Panc1 (cell line): ENCODE measurements at regions not wholly inside any gene's neighbourhood (a gene's known extent, or its start where the extent isn't known, plus 50 kb on each side); places are given as distances from the start of the nearest gene placed in this dataset.

Experiments
- ATAC-seq: fragments of 200-7000 bp; cut with Tn5 transposase; 2 replicates; pipeline ENCODE4 v1.9.1; 2020; ENCODE audit warnings: mild to moderate bottlenecking, moderate library complexity
- BruUV-seq: library from RNA; stranded (reverse); fragments of 400-500 nt; replicated peaks from 2 replicates; lab custom pipeline; 2021; lab: Mats Ljungman, UMichigan
- CTCF ChIA-PET: fragments of 300-600 bp; sonication (Branson Sonifier 250); formaldehyde crosslinking; loops from one replicate; lab custom pipeline; 2022; ENCODE audit warnings: antibody characterized with exemption; lab: Charles Lee
- POLR2A ChIA-PET: fragments of 300-600 bp; sonication (Branson Sonifier 250); formaldehyde crosslinking; loops from one replicate; lab custom pipeline; 2022; ENCODE audit warnings: antibody characterized with exemption; lab: Charles Lee
- DNase-seq: peaks from one replicate; pipeline ENCODE4 v3.0.0-alpha.2; 2010; ENCODE audit warnings: low read depth, low spot score
- H3K27ac ChIP-seq: 2 replicates; pipeline ENCODE4 v1.5.1; 2011; ENCODE audit warnings: mild to moderate bottlenecking, low read length, inconsistent platforms
- H3K27me3 ChIP-seq: fragments of 200-500 bp; sonication (Bioruptor generic); 2 replicates; pipeline ENCODE4 v1.6.0; 2014; ENCODE audit warnings: low read length, inconsistent platforms; ENCODE audit not compliant: control insufficient read depth, insufficient read depth
- H3K36me3 ChIP-seq: fragments of 200-500 bp; sonication (Bioruptor generic); 2 replicates; pipeline ENCODE4 v1.5.1; 2014; ENCODE audit warnings: inconsistent platforms, mild to moderate bottlenecking, low read length, moderate library complexity; ENCODE audit not compliant: control insufficient read depth, insufficient read depth
- H3K4me1 ChIP-seq: 2 replicates; pipeline ENCODE4 v1.5.1; 2011; ENCODE audit warnings: inconsistent platforms, mild to moderate bottlenecking, low read length, moderate library complexity; ENCODE audit not compliant: control insufficient read depth, insufficient read depth
- H3K4me3 ChIP-seq, 2 experiments: 2 replicates each; pipeline ENCODE4 v1.5.1; 2011 to 2012; ENCODE audit warnings: low read depth in 2 of 2, low read length in 2 of 2, mild to moderate bottlenecking in 2 of 2, inconsistent platforms in 1 of 2, moderate library complexity in 1 of 2
- H3K9me3 ChIP-seq: fragments of 200-500 bp; sonication (Bioruptor generic); 2 replicates; pipeline ENCODE4 v1.5.1; 2014; ENCODE audit warnings: low read depth, mild to moderate bottlenecking, inconsistent platforms, low read length, moderate library complexity; ENCODE audit not compliant: control insufficient read depth, insufficient read depth
- CTCF ChIP-seq: fragments of 450-650 bp; IDR thresholded peaks from 2 replicates; pipeline ENCODE4 v1.5.1; 2017; ENCODE audit warnings: mild to moderate bottlenecking
- POLR2AphosphoS5 ChIP-seq: IDR thresholded peaks from 2 replicates; pipeline ENCODE4 v1.6.1; 2012; ENCODE audit warnings: mild to moderate bottlenecking, low read depth, low read length, moderate library complexity
- REST ChIP-seq, 2 experiments: IDR thresholded peaks; 2 replicates each; pipeline ENCODE4 v1.6.1; 2011 to 2012; ENCODE audit warnings: low read depth in 2 of 2, control low read depth in 1 of 2, low read length in 1 of 2, mild to moderate bottlenecking in 1 of 2, moderate library complexity in 1 of 2; ENCODE audit not compliant: insufficient read depth in 1 of 2
- SIN3A ChIP-seq: IDR thresholded peaks from 2 replicates; pipeline ENCODE4 v1.6.1; 2012; ENCODE audit warnings: low read depth, mild to moderate bottlenecking, low read length, moderate library complexity, borderline replicate concordance; ENCODE audit not compliant: insufficient read depth
- TCF7L2 ChIP-seq: IDR thresholded peaks from 2 replicates; pipeline ENCODE4 v1.6.1; 2011; ENCODE audit warnings: mild to moderate bottlenecking, low read depth, low read length, inconsistent platforms
- in situ Hi-C: cut with HindIII; loops from 2 replicates; pipeline ENCODE4 v1.10.0; 2016; ENCODE audit warnings: low sequenced_read_pairs, low pct_unique_long_range_greater_than_20kb
- intact Hi-C: fragments of 100-400 bp; cut with micrococcal nuclease; formaldehyde crosslinking; loops from one replicate; pipeline ENCODE4 v1.10.0; 2022; ENCODE audit not compliant: unreplicated experiment

GRCh38 chr5:75907651-75908050 lies 175.5 kb upstream of the SV2C start:
- in situ Hi-C loops, result no loop called here
- intact Hi-C loops, result no loop called here
- Histone ChIP-seq H3K4me1 (no peaks in the 10 kb centered on the region), H3K27me3 (peaks cover 8% of the 10 kb centered on the region), H3K27ac (no peak overlapping the region), H3K36me3 (no peaks in the 10 kb centered on the region), H3K4me3 (no peak overlapping the region), H3K9me3 (no peaks in the 10 kb centered on the region)
- DNase-seq (no peak), ATAC-seq (no peak)
- CTCF ChIA-PET, result no interaction called here
- POLR2A ChIA-PET, result no interaction called here
- TF ChIP-seq SIN3A (no peak), REST (IDR thresholded peaks at IDR 0.05; ENCODE audit: insufficient read depth in 1 of 2, low read depth in 2 of 2, low read length in 1 of 2) (no peak), POLR2AphosphoS5 (no peak), CTCF (no peak)
- BruUV-seq, result no TSS peak

- intact Hi-C loops (no loop called here), in situ Hi-C loops (no loop called here)
- no TSS peak for BruUV-seq
- no peak for ATAC-seq
- ChIA-PET POLR2A (no interaction called here), CTCF (no interaction called here)
- H3K36me3 ChIP-seq, result no peaks in the 10 kb centered on the region
- no peak overlapping the region for H3K4me3 ChIP-seq
- H3K4me1 ChIP-seq, result no peaks in the 10 kb centered on the region
- DNase-seq, result no peak
- no peak for TF ChIP-seq CTCF
- TF ChIP-seq TCF7L2, result no peak
- no peak for TF ChIP-seq REST (IDR thresholded peaks at IDR 0.05; ENCODE audit: insufficient read depth in 1 of 2, low read depth in 2 of 2, low read length in 1 of 2)
- TF ChIP-seq SIN3A, result no peak
- no peak for TF ChIP-seq POLR2AphosphoS5
- H3K27ac ChIP-seq, result no peak overlapping the region
- no peaks in the 10 kb centered on the region for H3K9me3 ChIP-seq
- H3K27me3 ChIP-seq, result peaks cover 3% of the 10 kb centered on the region; the same call in 1 of the 2 replicates
These were observed 177.2 kb upstream of the POC5 start for GRCh38 chr5:75894482-75894881.
